T47D (cell line): ENCODE measurements at regions not wholly inside any gene's neighbourhood (a gene's known extent, or its start where the extent isn't known, plus 50 kb on each side); places are given as distances from the start of the nearest gene placed in this dataset.
"Not testable (repeated sequence)": the region's sequence is repeated elsewhere in the genome, so short reads cannot be mapped to it uniquely, and the experiment has no call there.

Experiments used
- DNase-seq, 2 experiments: peaks; one replicate each; pipeline versions ENCODE4 v3.0.0 to v3.0.0-alpha.2; 2011 to 2012; ENCODE audit warnings: low read depth in 1 of 2, low spot score in 1 of 2
- JUND ChIP-seq: IDR thresholded peaks from 2 replicates; pipeline ENCODE4 v1.6.1; 2012; ENCODE audit warnings: low read depth
- in situ Hi-C: cut with HindIII; loops from 2 replicates; pipeline ENCODE4 v1.10.0; 2016; ENCODE audit warnings: low sequenced_read_pairs, low pct_unique_long_range_greater_than_20kb

GRCh38 chr10:34058845-34059614, 724.6 kb upstream of the NRP1 start:
- TF ChIP-seq JUND = no peak
- in situ Hi-C loops = no loop called here
- no peak for DNase-seq

GRCh38 chr10:34055410-34055985, 721.0 kb upstream of the NRP1 start:
- DNase-seq, in situ Hi-C loops: not testable (repeated sequence)

- TF ChIP-seq JUND = no peak
- DNase-seq = no peak
- in situ Hi-C loops = no loop called here
Observed at GRCh38 chr10:34049887-34050286, 715.4 kb upstream of the NRP1 start.

- TF ChIP-seq JUND = no peak
- in situ Hi-C loops = no loop called here
- no peak for DNase-seq
Observed at GRCh38 chr10:34049469-34049868, 715.0 kb upstream of the NRP1 start.

- in situ Hi-C loops = no loop called here
- DNase-seq = no peak
- no peak for TF ChIP-seq JUND
Observed at GRCh38 chr10:34047389-34047788, 712.9 kb upstream of the NRP1 start.

GRCh38 chr10:34046506-34047034, 712.1 kb upstream of the NRP1 start:
- in situ Hi-C loops = no loop called here
- DNase-seq = no peak
- TF ChIP-seq JUND = no peak

GRCh38 chr10:34045571-34046190, 711.2 kb upstream of the NRP1 start:
- no peak for TF ChIP-seq JUND
- in situ Hi-C loops = no loop called here
- no peak for DNase-seq

- DNase-seq = no peak
- in situ Hi-C loops = no loop called here
- no peak for TF ChIP-seq JUND
Observed at GRCh38 chr10:34041871-34042270, 707.4 kb upstream of the NRP1 start.

- in situ Hi-C loops = no loop called here
- no peak for DNase-seq
- no peak for TF ChIP-seq JUND
Observed at GRCh38 chr10:34037499-34037898, 703.0 kb upstream of the NRP1 start.

GRCh38 chr10:34035241-34035790, 700.8 kb upstream of the NRP1 start:
- in situ Hi-C loops = not testable (repeated sequence)

GRCh38 chr10:34033078-34033477, 698.6 kb upstream of the NRP1 start:
- in situ Hi-C loops = no loop called here
- no peak for DNase-seq
- TF ChIP-seq JUND = no peak

More at GRCh38 chr10:34035241-34035790, 700.8 kb upstream of the NRP1 start:
- not testable (repeated sequence) for DNase-seq

GRCh38 chr10:34032564-34032963, 698.1 kb upstream of the NRP1 start:
- DNase-seq = no peak
- in situ Hi-C loops = no loop called here
- TF ChIP-seq JUND = no peak

GRCh38 chr10:34031400-34031799, 696.9 kb upstream of the NRP1 start:
- TF ChIP-seq JUND = no peak
- no peak for DNase-seq

More at GRCh38 chr10:34031400-34031799, 696.9 kb upstream of the NRP1 start:
- in situ Hi-C loops = no loop called here
